Small intestine (tissue), 7 donors: ENCODE measurements at regions not wholly inside any gene's neighbourhood (a gene's known extent, or its start where the extent isn't known, plus 50 kb on each side); places are given as distances from the start of the nearest gene placed in this dataset.

Experiments used
- DNase-seq, 2 donors: peaks; one replicate each; pipeline versions ENCODE4 v3.0.0 to v3.0.0-alpha.2; 2013
- FAIRE-seq: peaks from 2 replicates; lab custom pipeline; 2012; peaks lifted over from hg19 to GRCh38; lab: Jason Lieb, UNC
- H3K27ac ChIP-seq, 3 donors: one replicate each; pipeline ENCODE4 v1.5.1; 2013; ENCODE audit warnings: low read length in 2 of 3, mild to moderate bottlenecking in 2 of 3, control low read depth in 1 of 3, inconsistent platforms in 1 of 3, low read depth in 1 of 3, moderate library complexity in 1 of 3
- H3K27me3 ChIP-seq, 3 donors: one replicate each; pipeline ENCODE4 v1.6.1; 2013; ENCODE audit warnings: low read length in 3 of 3, inconsistent platforms in 1 of 3; ENCODE audit not compliant: control insufficient read depth in 3 of 3, insufficient read depth in 3 of 3
- H3K36me3 ChIP-seq, 3 donors: one replicate each; pipeline ENCODE4 v1.6.1; 2013; ENCODE audit warnings: low read length in 3 of 3, inconsistent platforms in 1 of 3, low read depth in 1 of 3, mild to moderate bottlenecking in 1 of 3, moderate library complexity in 1 of 3; ENCODE audit not compliant: control insufficient read depth in 3 of 3, insufficient read depth in 2 of 3
- H3K4me1 ChIP-seq, 3 donors: one replicate each; pipeline ENCODE4 v1.6.1; 2013; ENCODE audit warnings: low read length in 2 of 3, inconsistent platforms in 1 of 3, low read depth in 1 of 3, mild to moderate bottlenecking in 1 of 3, moderate library complexity in 1 of 3; ENCODE audit not compliant: control insufficient read depth in 3 of 3, insufficient read depth in 2 of 3
- H3K4me3 ChIP-seq, 3 donors: one replicate each; pipeline ENCODE4 v1.5.1; 2013; ENCODE audit warnings: low read length in 3 of 3, control low read depth in 1 of 3, inconsistent platforms in 1 of 3, low read depth in 1 of 3, mild to moderate bottlenecking in 1 of 3, moderate library complexity in 1 of 3
- H3K9me3 ChIP-seq, 2 donors: one replicate each; pipeline ENCODE4 v1.6.1; 2013; ENCODE audit warnings: low read depth in 1 of 2, low read length in 1 of 2; ENCODE audit not compliant: control insufficient read depth in 2 of 2, insufficient read depth in 1 of 2
- WGBS, 3 donors: extraction: QIAGEN DNeasy Blood & Tissue Kit; methylation state at CpG; one replicate each; pipeline ENCODE4 v1.1.7; 2013; 5-methylcytosine and 5-hydroxymethylcytosine counted together
- donor health status: healthy with polysubstance abuse.
- donor health status: control.
- donor health status: control.
- donor health status: Bipolar disorder and iron deficiency.
- donor health status: healthy.

DNA sequence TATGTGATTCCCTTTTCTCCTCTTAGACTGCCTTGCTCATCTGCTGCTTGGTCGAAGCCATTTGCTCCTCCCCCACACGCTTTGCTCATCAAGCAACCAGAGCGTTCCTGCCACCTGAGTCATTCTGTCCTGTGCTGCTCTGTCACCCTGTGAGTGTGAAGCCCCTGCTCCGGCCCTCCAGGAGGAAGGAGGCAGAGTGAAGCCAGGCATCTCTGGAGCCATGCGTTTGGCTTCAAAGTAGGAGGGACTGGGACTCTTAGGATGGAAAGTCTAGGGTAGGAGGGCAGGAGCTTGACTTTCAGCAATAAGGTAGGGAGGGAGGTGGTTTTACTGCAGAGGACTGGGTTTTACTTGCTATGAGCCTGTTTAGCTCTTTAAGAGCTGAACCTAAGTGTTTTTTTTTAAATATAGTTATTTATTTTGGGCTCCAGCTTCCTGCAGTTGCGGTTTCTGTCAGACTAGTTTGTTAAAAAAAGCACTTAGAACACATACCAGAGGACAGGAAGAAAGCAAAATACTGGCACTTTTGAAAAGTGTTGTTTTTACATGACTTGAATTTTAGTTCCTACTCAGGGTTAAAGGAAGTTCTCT lies 63.6 kb downstream of the SPINK2 start:
- Histone ChIP-seq H3K4me3 (no peak overlapping the region), H3K36me3 (no peaks in the 10 kb centered on the region)

DNA sequence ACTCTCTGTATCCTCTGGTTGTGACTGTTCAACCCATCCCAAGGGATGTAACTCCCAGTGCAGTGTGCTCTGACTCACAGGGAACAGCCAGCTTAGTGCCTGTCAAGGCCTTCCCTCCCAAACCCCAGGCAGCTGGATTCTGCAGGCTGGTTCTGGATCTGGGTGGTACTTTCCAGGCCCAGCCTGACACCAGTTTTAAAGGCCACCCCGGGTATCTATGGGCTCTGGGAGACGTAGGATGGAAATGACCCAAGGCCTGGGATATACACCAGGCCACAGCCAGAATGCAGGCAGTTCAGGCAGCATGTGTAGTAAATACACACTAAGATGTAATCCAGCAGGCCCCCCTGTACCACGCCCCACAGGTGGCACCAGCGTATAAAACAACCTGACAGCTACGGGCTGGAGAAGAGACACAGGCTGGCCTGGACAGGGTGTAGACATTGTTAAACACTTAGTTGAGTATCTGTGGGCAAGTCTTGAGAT lies 64.2 kb downstream of the SPINK2 start:
- H3K36me3 ChIP-seq: no peaks in the 10 kb centered on the region
- 62 to 68% (median 68%) methylated on average over 5 of the region's 5 CpGs for WGBS, 3 donors
- DNase-seq (no peak), FAIRE-seq (no peak)
- peaks cover 3 to 16% (median 4%) of the 10 kb centered on the region in 3 donors for H3K4me1 ChIP-seq
- peak overlapping the region; percentile 17 to 87 (median 62) for H3K27ac ChIP-seq
- no peak overlapping the region for H3K4me3 ChIP-seq
- H3K9me3 ChIP-seq: no peaks in the 10 kb centered on the region
- H3K27me3 ChIP-seq: no peaks in the 10 kb centered on the region

More for the DNA sequence above, 63.6 kb downstream of the SPINK2 start:
- WGBS, 3 donors: 29 to 73% (median 45%) methylated on average over 6 of the region's 6 CpGs
- H3K27me3 ChIP-seq: no peaks in the 10 kb centered on the region
- H3K27ac ChIP-seq: peak overlapping the region; percentile 17 to 87 (median 62)
- no peaks in the 10 kb centered on the region for H3K9me3 ChIP-seq
- DNase-seq: peak; percentile 65 to 82
- FAIRE-seq: no peak
- peaks cover 3 to 16% (median 4%) of the 10 kb centered on the region in 3 donors for H3K4me1 ChIP-seq

DNA sequence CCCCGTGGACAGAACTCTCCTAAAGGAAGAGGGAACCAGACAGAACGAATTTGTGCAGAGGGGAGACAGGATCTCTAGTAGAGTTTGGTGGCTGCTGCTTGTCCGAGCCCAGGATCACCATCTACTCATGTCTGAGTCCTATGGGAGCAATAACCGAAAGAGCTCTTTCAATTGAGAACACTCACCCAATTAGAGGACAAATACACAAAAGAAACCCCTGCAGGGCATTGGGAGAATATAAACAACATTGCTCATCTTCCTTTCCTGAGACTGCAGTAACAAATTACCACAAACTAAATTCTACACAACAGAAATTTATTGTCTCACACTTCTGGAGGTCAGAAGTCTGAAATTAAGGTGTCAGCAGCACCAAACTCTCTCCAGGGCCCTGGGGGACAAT lies 65.6 kb downstream of the SPINK2 start:
- peaks cover 2 to 16% (median 3%) of the 10 kb centered on the region in 3 donors for H3K4me1 ChIP-seq
- no peak overlapping the region for H3K4me3 ChIP-seq
- H3K9me3 ChIP-seq: no peaks in the 10 kb centered on the region
- DNase-seq: no peak
- H3K36me3 ChIP-seq: no peaks in the 10 kb centered on the region
- no peak for FAIRE-seq
- no peak overlapping the region for H3K27ac ChIP-seq
- 64 to 76% (median 75%) methylated on average over 4 of the region's 4 CpGs for WGBS, 3 donors
- H3K27me3 ChIP-seq: no peaks in the 10 kb centered on the region

DNA sequence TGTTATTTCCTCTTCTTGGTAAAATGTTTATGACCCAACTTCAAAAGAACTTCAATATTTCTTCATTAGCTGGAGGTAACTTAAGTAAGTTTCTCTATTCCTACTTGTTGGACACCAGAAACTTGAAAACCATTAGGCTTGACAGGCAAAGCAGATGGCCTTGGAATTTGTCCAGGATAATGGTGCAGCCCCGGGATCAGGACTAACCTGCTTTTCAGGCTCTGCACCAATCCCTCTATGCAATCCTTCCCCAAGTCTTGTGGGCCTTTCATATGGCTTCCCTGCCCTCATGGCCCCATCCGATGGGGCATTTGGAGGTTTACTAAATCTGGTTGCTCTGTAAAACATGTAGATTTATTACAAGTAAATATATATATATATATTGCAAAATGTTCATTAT lies 68.5 kb downstream of the SPINK2 start:
- no peaks in the 10 kb centered on the region for H3K9me3 ChIP-seq
- no peak for FAIRE-seq
- WGBS, 3 donors: 14 to 49% (median 31%) methylated on average over 2 of the region's 2 CpGs

DNA sequence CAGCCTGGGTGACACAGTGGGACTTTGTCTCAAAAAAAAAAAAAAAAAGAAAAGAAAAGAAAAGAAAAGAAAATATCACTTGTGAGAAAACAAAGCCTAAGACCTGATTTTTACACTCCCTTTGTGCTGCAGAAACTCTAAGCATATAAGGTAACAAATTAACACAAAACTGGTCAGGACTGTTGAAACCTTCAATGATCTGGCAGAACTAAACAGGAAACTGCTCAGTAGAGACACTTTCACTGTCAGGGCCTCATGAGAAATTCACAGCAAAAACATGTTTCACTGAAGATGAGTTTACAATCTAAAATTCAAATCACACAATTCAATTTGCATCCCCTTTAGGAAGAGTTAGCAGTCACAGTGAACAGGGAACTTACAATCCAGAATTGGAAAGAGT lies 69.1 kb upstream of the HOPX start:
- Histone ChIP-seq H3K36me3 (no peaks in the 10 kb centered on the region), H3K4me3 (no peak overlapping the region), H3K4me1 (peaks cover 0 to 2% (median 0%) of the 10 kb centered on the region in 3 donors), H3K9me3 (peaks cover 0 to 3% of the 10 kb centered on the region in 2 donors), H3K27me3 (no peaks in the 10 kb centered on the region), H3K27ac (no peak overlapping the region)
- no peak for DNase-seq
- FAIRE-seq: no peak

More for the DNA sequence above, 68.5 kb downstream of the SPINK2 start:
- Histone ChIP-seq H3K4me3 (no peak overlapping the region), H3K27me3 (no peaks in the 10 kb centered on the region), H3K36me3 (no peaks in the 10 kb centered on the region), H3K4me1 (peaks cover 0 to 12% (median 2%) of the 10 kb centered on the region in 3 donors), H3K27ac (peak overlapping the region in 1 of 3 donors; percentile 23)
- peak; percentile 78 to 81 for DNase-seq

DNA sequence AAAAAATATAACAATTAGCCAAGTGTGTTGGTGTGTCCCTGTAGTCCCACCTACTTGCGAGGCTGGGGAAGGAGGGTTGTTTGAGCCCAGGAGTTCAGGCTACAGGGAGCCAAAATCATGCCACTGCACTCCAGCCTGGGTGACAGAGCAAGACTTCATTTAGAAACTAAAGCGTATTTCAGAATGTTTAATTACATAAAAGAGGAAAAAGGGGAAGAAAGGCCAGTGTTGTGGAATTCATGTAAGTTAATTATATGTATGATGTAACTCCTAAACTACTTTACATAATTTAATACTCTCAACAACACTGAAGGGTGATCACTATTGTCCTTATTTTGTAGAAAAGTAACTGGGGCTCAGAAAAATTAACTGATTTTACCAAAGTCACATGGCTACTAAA lies 67.2 kb upstream of the HOPX start:
- WGBS, 3 donors: 89 to 91% (median 91%) methylated on average over 2 of the region's 2 CpGs
- no peak overlapping the region for H3K27ac ChIP-seq
- FAIRE-seq (no peak), DNase-seq (no peak)
- peaks cover 2 to 16% (median 4%) of the 10 kb centered on the region in 3 donors for H3K4me1 ChIP-seq
- peaks cover 0 to 13% of the 10 kb centered on the region in 2 donors for H3K9me3 ChIP-seq
- H3K36me3 ChIP-seq: no peaks in the 10 kb centered on the region
- H3K4me3 ChIP-seq: no peak overlapping the region
- H3K27me3 ChIP-seq: peaks cover 0 to 1% (median 0%) of the 10 kb centered on the region in 3 donors

DNA sequence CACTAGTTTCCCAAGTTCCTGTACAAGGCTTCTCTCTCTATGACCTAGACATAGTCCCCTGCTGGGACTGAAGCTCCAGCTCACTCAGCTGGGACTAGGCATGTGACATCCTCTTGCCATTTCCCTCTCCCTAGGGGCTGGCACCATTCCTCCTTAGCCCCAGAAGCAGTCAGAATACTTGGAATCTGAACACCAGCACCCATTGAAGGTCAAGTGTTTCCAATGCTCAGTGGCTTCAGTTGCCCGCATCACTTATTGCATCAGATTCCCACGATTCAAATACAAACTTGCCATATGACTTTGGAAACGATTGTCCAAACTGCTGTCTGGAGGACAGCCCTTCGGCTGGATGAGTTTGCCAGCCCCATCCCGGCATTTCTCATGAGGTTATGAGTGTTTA lies 65.5 kb upstream of the HOPX start:
- WGBS, 3 donors: 86 to 95% (median 89%) methylated on average over 5 of the region's 5 CpGs
- H3K4me1 ChIP-seq: peaks cover 2 to 27% (median 3%) of the 10 kb centered on the region in 3 donors
- FAIRE-seq (no peak), DNase-seq (no peak)
- H3K4me3 ChIP-seq: no peak overlapping the region
- peaks cover 0 to 1% (median 0%) of the 10 kb centered on the region in 3 donors for H3K27me3 ChIP-seq
- no peaks in the 10 kb centered on the region for H3K36me3 ChIP-seq
- no peak overlapping the region for H3K27ac ChIP-seq
- H3K9me3 ChIP-seq: peaks cover 0 to 29% of the 10 kb centered on the region in 2 donors

DNA sequence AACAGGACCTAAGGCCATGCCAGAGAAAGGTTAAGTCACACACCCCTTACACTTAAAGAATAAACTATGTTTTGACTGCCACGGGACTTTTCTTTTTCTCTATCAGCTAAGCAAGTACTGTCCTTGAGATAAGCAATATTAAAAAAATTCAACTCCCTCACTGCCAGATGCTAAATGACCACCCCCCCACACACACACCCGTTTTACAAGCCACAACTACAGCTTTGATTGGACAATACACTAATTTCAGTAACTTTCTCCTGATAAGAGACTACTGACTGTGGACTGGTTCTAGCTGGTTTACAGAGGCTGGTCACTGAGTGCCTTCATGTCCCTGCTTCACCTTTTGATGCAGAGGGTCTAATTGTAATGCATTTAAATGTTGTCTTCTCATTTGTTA lies 63.9 kb upstream of the HOPX start:
- Histone ChIP-seq H3K36me3 (no peaks in the 10 kb centered on the region), H3K4me1 (peaks cover 2 to 27% (median 3%) of the 10 kb centered on the region in 3 donors), H3K27me3 (peaks cover 0 to 1% (median 0%) of the 10 kb centered on the region in 3 donors), H3K27ac (peak overlapping the region in 2 of 3 donors; percentile 16 to 72), H3K4me3 (no peak overlapping the region), H3K9me3 (peaks cover 0 to 30% of the 10 kb centered on the region in 2 donors)
- WGBS, 3 donors: 9 to 50% (median 23%) methylated on average over 2 of the region's 2 CpGs
- peak; percentile 63 to 78 for DNase-seq
- no peak for FAIRE-seq
